Esophagus muscularis mucosa (tissue), 4 donors: ENCODE measurements at regions not wholly inside any gene's neighbourhood (a gene's known extent, or its start where the extent isn't known, plus 50 kb on each side); places are given as distances from the start of the nearest gene placed in this dataset.

ENCODE experiments used
- DNase-seq: peaks from one replicate; pipeline ENCODE4 v3.0.0-alpha.2; 2017; ENCODE audit errors: extremely low spot score
- H3K27ac ChIP-seq, 4 donors: fragments of 200-600 bp; sonication (generic); replicated peaks in 1 of 4; 1 replicate in 3 of 4; 2 replicates in 1 of 4; pipeline ENCODE4 v1.5.1; 2016 to 2019; ENCODE audit warnings: mild to moderate bottlenecking in 1 of 4
- H3K27me3 ChIP-seq, 4 donors: fragments of 200-600 bp; sonication (generic); one replicate each; pipeline versions ENCODE4 v1.5.1 to v1.6.0; 2016 to 2019
- H3K36me3 ChIP-seq, 4 donors: fragments of 200-600 bp; sonication (generic); one replicate each; pipeline ENCODE4 v1.5.1; 2016 to 2019
- H3K4me1 ChIP-seq, 4 donors: fragments of 200-600 bp; sonication (generic); one replicate each; pipeline ENCODE4 v1.5.1; 2016 to 2019
- H3K4me3 ChIP-seq, 4 donors: fragments of 200-600 bp; sonication (generic); 1 replicate in 2 of 4; 2 replicates in 2 of 4; pipeline ENCODE4 v1.5.1; 2016 to 2019; ENCODE audit warnings: mild to moderate bottlenecking in 4 of 4, moderate library complexity in 1 of 4
- H3K9me3 ChIP-seq, 4 donors: fragments of 200-600 bp; sonication (generic); 1 replicate in 3 of 4; 2 replicates in 1 of 4; pipeline ENCODE4 v1.5.1; 2016 to 2019
- EP300 ChIP-seq: sonication (generic); formaldehyde crosslinking; IDR thresholded peaks from one replicate; pipeline ENCODE4 v1.6.1; 2017; ENCODE audit warnings: antibody characterized with exemption
- POLR2A ChIP-seq: fragments of 450-650 bp; IDR thresholded peaks from one replicate; pipeline ENCODE4 v1.6.1; 2017; ENCODE audit warnings: antibody characterized with exemption, moderate library complexity, mild to moderate bottlenecking, low read depth
- POLR2AphosphoS5 ChIP-seq, 2 donors: sonication (generic); formaldehyde crosslinking; IDR thresholded peaks; one replicate each; pipeline ENCODE4 v1.6.1; 2017; ENCODE audit warnings: antibody characterized with exemption in 2 of 2
- WGBS: methylation state at CpG from one replicate; pipeline ENCODE4 v1.1.5; 2018; 5-methylcytosine and 5-hydroxymethylcytosine counted together
- intact Hi-C: fragments of 100-400 bp; cut with DNase I; formaldehyde crosslinking; loops from one replicate; pipeline ENCODE4 v1.15.1; 2023
- TF ChIP-seq, protein P1 (sequence below), 3 experiments: fragments of 200-600 bp in 2 of 3; fragments of 450-650 bp in 1 of 3; sonication (generic) in 2 of 3; IDR thresholded peaks; one replicate each; pipeline ENCODE4 v1.5.1; 2017 to 2019; ENCODE audit warnings: antibody characterized with exemption in 3 of 3, mild to moderate bottlenecking in 2 of 3, moderate library complexity in 1 of 3

GRCh38 chr13:84574851-84575250 is 692.6 kb upstream of the SLITRK1 start:
- H3K27me3 ChIP-seq, result no peaks in the 10 kb centered on the region
- no peak overlapping the region for H3K4me3 ChIP-seq
- H3K4me1 ChIP-seq, result no peaks in the 10 kb centered on the region
- no peak for DNase-seq
- H3K27ac ChIP-seq, result no peak overlapping the region
- TF ChIP-seq POLR2A (no peak), POLR2AphosphoS5 (IDR thresholded peaks at IDR 0.05) (no peak), EP300 (no peak)
- TF ChIP-seq, protein P1, sequence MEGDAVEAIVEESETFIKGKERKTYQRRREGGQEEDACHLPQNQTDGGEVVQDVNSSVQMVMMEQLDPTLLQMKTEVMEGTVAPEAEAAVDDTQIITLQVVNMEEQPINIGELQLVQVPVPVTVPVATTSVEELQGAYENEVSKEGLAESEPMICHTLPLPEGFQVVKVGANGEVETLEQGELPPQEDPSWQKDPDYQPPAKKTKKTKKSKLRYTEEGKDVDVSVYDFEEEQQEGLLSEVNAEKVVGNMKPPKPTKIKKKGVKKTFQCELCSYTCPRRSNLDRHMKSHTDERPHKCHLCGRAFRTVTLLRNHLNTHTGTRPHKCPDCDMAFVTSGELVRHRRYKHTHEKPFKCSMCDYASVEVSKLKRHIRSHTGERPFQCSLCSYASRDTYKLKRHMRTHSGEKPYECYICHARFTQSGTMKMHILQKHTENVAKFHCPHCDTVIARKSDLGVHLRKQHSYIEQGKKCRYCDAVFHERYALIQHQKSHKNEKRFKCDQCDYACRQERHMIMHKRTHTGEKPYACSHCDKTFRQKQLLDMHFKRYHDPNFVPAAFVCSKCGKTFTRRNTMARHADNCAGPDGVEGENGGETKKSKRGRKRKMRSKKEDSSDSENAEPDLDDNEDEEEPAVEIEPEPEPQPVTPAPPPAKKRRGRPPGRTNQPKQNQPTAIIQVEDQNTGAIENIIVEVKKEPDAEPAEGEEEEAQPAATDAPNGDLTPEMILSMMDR (IDR thresholded peaks at IDR 0.05), result no peak
- H3K36me3 ChIP-seq, result no peaks in the 10 kb centered on the region
- no peaks in the 10 kb centered on the region for H3K9me3 ChIP-seq
- intact Hi-C loops, result no loop called here

- no peak overlapping the region for H3K27ac ChIP-seq
- no peak overlapping the region for H3K4me3 ChIP-seq
- H3K9me3 ChIP-seq, result no peaks in the 10 kb centered on the region
- no peaks in the 10 kb centered on the region for H3K36me3 ChIP-seq
- 70% methylated on average over 3 of the region's 3 CpGs for WGBS
- intact Hi-C loops, result no loop called here
- no peak for DNase-seq
- no peaks in the 10 kb centered on the region for H3K27me3 ChIP-seq
- TF ChIP-seq EP300 (no peak), POLR2AphosphoS5 (IDR thresholded peaks at IDR 0.05) (no peak), POLR2A (no peak)
- TF ChIP-seq, protein P1 (IDR thresholded peaks at IDR 0.05), result no peak
- no peaks in the 10 kb centered on the region for H3K4me1 ChIP-seq
Observed at GRCh38 chr13:84571264-84571663, 689.0 kb upstream of the SLITRK1 start.

- Histone ChIP-seq H3K4me1 (no peaks in the 10 kb centered on the region), H3K4me3 (no peak overlapping the region), H3K27ac (no peak overlapping the region), H3K9me3 (no peaks in the 10 kb centered on the region), H3K36me3 (no peaks in the 10 kb centered on the region), H3K27me3 (no peaks in the 10 kb centered on the region)
- intact Hi-C loops, result no loop called here
- TF ChIP-seq POLR2A, result no peak
- 90% methylated on average over 2 of the region's 2 CpGs for WGBS
- DNase-seq, result no peak
Observed at GRCh38 chr13:84570831-84571230, 688.6 kb upstream of the SLITRK1 start.

DNA sequence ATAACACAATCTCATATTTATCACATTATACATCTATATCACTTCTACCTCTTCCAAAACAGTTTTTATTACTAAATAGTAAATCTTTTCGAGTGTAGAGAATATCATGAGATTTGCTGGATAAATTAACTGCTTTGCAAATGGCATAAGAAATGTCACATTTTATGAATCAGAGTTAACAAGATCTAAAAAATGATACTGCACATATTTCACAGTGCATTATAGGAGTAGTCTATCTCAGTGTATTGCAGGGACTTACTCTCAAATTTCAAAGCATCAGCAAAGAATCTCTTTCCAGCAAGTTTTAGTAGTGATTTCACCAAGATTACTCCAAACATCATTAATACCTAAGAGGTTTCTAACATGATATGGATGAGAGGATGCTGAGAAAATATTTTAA is 687.1 kb upstream of the SLITRK1 start:
- Histone ChIP-seq H3K4me3 (no peak overlapping the region), H3K9me3 (no peaks in the 10 kb centered on the region), H3K4me1 (no peaks in the 10 kb centered on the region), H3K27ac (no peak overlapping the region), H3K36me3 (no peaks in the 10 kb centered on the region), H3K27me3 (no peaks in the 10 kb centered on the region)
- TF ChIP-seq EP300 (no peak), POLR2A (no peak), POLR2AphosphoS5 (IDR thresholded peaks at IDR 0.05) (no peak)
- TF ChIP-seq, protein P1 (IDR thresholded peaks at IDR 0.05), result no peak
- no peak for DNase-seq
- WGBS, result 67% methylated on average over 1 of the region's 1 CpG
- intact Hi-C loops, result no loop called here

DNA sequence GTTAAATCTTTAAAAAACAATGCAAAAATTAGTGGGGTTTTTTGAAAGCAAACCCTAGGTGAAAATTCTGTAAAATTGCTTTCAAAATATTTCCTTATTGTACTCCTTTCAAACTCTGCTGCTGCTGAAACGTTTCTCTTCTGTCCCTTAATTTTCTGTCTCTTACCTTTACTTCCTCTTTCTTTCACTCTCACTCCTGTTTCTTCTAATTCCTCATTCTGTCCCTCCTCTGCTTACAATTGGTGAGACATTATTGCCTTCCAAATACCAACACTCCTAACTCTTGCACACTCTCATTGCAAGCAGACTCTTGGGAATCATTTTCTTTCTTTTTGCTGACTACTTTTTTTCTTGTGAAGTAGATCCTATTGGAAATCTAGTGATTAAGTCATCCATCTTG is 685.6 kb upstream of the SLITRK1 start:
- TF ChIP-seq, protein P1 (IDR thresholded peaks at IDR 0.05), result no peak

More for the DNA sequence above, 685.6 kb upstream of the SLITRK1 start:
- WGBS, result 64% methylated on average over 1 of the region's 1 CpG
- no peak for DNase-seq
- Histone ChIP-seq H3K4me3 (no peak overlapping the region), H3K27ac (no peak overlapping the region), H3K4me1 (no peaks in the 10 kb centered on the region), H3K9me3 (no peaks in the 10 kb centered on the region), H3K27me3 (no peaks in the 10 kb centered on the region), H3K36me3 (no peaks in the 10 kb centered on the region)
- intact Hi-C loops, result no loop called here
